PFSK-1 (cell line): ENCODE measurements at regions not wholly inside any gene's neighbourhood (a gene's known extent, or its start where the extent isn't known, plus 50 kb on each side); places are given as distances from the start of the nearest gene placed in this dataset.

ENCODE experiments used
- FOXP2 ChIP-seq: optimal IDR thresholded peaks from 2 replicates; pipeline ENCODE3; 2011; ENCODE audit warnings: borderline replicate concordance, control low read depth, inconsistent platforms; ENCODE audit not compliant: insufficient read depth; ENCODE audit errors: extremely low read length, extremely low read depth
- POLR2AphosphoS5 ChIP-seq: IDR thresholded peaks from 2 replicates; pipeline ENCODE4 v1.6.1; 2012; ENCODE audit warnings: low read depth, mild to moderate bottlenecking, control low read depth, low read length, moderate library complexity
- SIN3A ChIP-seq: IDR thresholded peaks from 2 replicates; pipeline ENCODE4 v1.6.1; 2012; ENCODE audit warnings: mild to moderate bottlenecking, low read length, moderate library complexity, borderline replicate concordance; ENCODE audit not compliant: insufficient read depth
- TAF1 ChIP-seq: IDR thresholded peaks from 2 replicates; pipeline ENCODE4 v1.6.1; 2012; ENCODE audit warnings: low read length, control low read depth, borderline replicate concordance; ENCODE audit not compliant: insufficient read depth

GRCh38 chr18:5068851-5069250 lies 128.2 kb downstream of the AKAIN1 start:
- TF ChIP-seq POLR2AphosphoS5 (no peak), SIN3A (no peak), TAF1 (no peak), FOXP2 (no peak)
